SKM-1 treated with dmso at 0.1 percent for 144 hours (cell line): ENCODE measurements at regions not wholly inside any gene's neighbourhood (a gene's known extent, or its start where the extent isn't known, plus 50 kb on each side); places are given as distances from the start of the nearest gene placed in this dataset.

Experiments
- DNase-seq: peaks from one replicate; lab custom pipeline; 2025; ENCODE audit not compliant: unreplicated experiment; lab: John Stamatoyannopoulos, UW

GRCh38 chr13:48842316-48842715 is 133.4 kb upstream of the FNDC3A start:
- no peak for DNase-seq

- DNase-seq = no peak
Observed at GRCh38 chr13:48843630-48844380, 131.9 kb upstream of the FNDC3A start.

GRCh38 chr13:48844676-48845075 is 131.0 kb upstream of the FNDC3A start:
- no peak for DNase-seq

GRCh38 chr13:48849515-48849914 is 126.2 kb upstream of the FNDC3A start:
- no peak for DNase-seq

- no peak for DNase-seq
Observed at GRCh38 chr13:48851707-48852106, 124.0 kb upstream of the FNDC3A start.

GRCh38 chr13:48852911-48853727 is 122.6 kb upstream of the FNDC3A start:
- DNase-seq = no peak

- no peak for DNase-seq
Observed at GRCh38 chr13:48853728-48854102, 122.0 kb upstream of the FNDC3A start.

GRCh38 chr13:48857576-48857975 is 118.1 kb upstream of the FNDC3A start:
- no peak for DNase-seq

GRCh38 chr13:48858122-48858902 is 117.4 kb upstream of the FNDC3A start:
- DNase-seq = no peak

GRCh38 chr13:48859272-48860105 is 116.2 kb upstream of the FNDC3A start:
- DNase-seq = peak; percentile 82

- no peak for DNase-seq
Observed at GRCh38 chr13:48860364-48860763, 115.3 kb upstream of the FNDC3A start.

- peak; percentile 80 for DNase-seq
Observed at GRCh38 chr13:48862572-48862971, 113.1 kb upstream of the FNDC3A start.

- no peak for DNase-seq
Observed at GRCh38 chr13:48864100-48864499, 111.6 kb upstream of the FNDC3A start.

- DNase-seq = no peak
Observed at GRCh38 chr13:48866249-48866648, 109.5 kb upstream of the FNDC3A start.

- no peak for DNase-seq
Observed at GRCh38 chr13:48873081-48873480, 102.6 kb upstream of the FNDC3A start.

GRCh38 chr13:48873587-48873986 is 102.1 kb upstream of the FNDC3A start:
- no peak for DNase-seq

GRCh38 chr13:48874165-48874564 is 101.5 kb upstream of the FNDC3A start:
- no peak for DNase-seq

- no peak for DNase-seq
Observed at GRCh38 chr13:48875047-48875446, 100.7 kb upstream of the FNDC3A start.

- no peak for DNase-seq
Observed at GRCh38 chr13:48876289-48876688, 99.4 kb upstream of the FNDC3A start.

GRCh38 chr13:48879432-48879831 is 96.3 kb upstream of the FNDC3A start:
- DNase-seq = no peak

GRCh38 chr13:48879854-48880253 is 95.9 kb upstream of the FNDC3A start:
- DNase-seq = no peak
